ENCODE measurements at regions not wholly inside any gene's neighbourhood (a gene's known extent, or its start where the extent isn't known, plus 50 kb on each side); places are given as distances from the start of the nearest gene placed in this dataset.

DNA sequence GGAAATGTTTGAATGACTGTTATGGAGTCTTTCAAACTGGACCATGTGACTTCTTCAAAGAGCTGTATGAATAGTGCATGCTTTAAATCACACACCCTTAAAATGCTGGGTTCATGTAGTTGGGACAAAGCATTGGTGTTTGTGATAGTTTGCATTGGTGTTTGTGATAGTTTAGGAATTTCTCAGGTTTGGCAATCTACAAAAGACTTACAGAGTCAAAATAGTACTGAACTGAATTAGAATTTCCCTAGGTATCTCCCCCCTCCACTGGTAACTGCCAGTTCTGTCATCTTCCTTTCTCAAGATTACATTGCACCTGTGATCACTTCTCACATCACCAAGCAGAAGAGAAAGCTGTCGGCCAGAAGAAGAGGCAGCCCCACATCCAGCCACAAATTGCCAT is 261.1 kb downstream of the GATA3 start:
- TF ChIP-seq, protein P1, sequence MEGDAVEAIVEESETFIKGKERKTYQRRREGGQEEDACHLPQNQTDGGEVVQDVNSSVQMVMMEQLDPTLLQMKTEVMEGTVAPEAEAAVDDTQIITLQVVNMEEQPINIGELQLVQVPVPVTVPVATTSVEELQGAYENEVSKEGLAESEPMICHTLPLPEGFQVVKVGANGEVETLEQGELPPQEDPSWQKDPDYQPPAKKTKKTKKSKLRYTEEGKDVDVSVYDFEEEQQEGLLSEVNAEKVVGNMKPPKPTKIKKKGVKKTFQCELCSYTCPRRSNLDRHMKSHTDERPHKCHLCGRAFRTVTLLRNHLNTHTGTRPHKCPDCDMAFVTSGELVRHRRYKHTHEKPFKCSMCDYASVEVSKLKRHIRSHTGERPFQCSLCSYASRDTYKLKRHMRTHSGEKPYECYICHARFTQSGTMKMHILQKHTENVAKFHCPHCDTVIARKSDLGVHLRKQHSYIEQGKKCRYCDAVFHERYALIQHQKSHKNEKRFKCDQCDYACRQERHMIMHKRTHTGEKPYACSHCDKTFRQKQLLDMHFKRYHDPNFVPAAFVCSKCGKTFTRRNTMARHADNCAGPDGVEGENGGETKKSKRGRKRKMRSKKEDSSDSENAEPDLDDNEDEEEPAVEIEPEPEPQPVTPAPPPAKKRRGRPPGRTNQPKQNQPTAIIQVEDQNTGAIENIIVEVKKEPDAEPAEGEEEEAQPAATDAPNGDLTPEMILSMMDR (IDR thresholded peaks at IDR 0.05) = no peak
- TF ChIP-seq POLR2A (IDR thresholded peaks at IDR 0.05) = no peak
